Fibroblast of upper back skin (primary cell): ENCODE measurements at regions not wholly inside any gene's neighbourhood (a gene's known extent, or its start where the extent isn't known, plus 50 kb on each side); places are given as distances from the start of the nearest gene placed in this dataset.

ENCODE experiments used
- DNase-seq: peaks from one replicate; pipeline ENCODE4 v3.0.0-alpha.2; 2013

DNA sequence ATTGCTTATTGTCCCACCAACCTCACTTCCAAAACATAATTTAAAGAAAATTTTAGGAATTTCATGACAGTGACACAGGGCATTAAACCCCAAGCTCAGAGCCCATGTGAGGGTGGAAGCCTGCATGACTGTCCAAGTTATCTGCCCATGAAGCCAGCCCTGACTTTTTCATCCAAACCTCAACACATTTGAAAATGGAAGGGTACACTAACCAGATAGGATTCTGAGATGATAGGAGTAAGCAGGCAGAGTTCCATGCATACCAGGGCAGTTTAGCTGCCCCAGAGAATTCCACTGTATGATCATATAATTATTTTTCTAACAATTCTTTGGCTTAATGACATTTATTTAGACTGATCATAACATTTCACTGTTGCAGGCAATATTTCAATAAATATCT is 986.0 kb downstream of the TTLL7 start:
- DNase-seq, result no peak

DNA sequence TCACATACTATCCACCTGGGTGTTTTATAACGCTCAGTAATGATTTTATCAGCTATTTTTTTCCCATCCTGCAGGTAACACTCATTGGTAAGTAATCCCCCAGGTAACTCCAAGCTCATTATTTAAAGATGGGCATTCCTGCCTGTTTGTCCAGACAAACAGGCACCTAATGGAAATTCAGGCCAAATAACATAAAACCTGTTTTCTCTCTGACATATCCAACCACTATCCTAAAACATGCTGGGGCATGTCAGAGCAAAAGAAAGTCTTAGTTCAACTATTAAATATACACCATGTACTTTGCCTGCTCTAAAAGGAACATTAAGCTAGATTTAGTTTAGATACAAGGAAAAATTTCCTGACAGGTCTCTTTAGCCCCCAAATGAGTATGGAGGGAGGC is 987.7 kb downstream of the TTLL7 start:
- no peak for DNase-seq

DNA sequence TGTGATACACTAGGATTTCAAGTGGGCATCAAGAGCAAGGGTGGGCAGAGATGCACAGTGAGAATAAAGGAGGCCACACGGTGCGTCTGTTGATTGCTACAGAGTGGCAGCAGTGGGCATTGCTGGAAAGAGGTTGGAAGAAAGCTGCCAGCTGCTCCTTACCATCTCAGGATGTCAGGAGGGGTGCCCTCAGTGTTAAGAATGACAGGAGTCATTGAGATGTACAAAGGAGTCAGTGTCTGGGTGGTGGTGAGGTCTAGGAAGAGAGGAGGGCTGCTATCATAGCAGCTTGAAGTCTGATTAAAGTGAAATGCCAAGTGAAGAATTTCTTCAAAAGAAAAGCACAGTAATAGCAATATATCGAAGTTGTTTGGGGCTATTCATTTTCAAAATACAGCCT is 992.7 kb downstream of the TTLL7 start:
- no peak for DNase-seq

DNA sequence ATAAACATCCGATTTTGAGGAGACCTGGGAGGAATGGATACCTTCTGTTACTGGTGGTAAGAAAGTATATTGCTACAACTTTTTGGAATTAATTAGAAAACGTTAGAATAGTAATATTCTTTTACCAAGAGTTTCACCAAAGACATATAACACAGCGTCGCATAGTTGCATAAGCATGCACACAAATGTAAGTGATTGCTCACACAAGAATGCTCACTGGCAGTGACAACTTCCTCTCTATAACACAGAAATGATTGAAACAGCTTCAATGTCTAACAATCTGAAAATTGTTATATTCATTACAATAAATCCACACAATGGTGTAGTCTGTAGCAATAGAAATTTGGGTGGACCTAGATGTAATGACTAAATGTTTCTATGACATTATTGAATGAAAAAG is 998.6 kb downstream of the TTLL7 start:
- peak; percentile 43 for DNase-seq

DNA sequence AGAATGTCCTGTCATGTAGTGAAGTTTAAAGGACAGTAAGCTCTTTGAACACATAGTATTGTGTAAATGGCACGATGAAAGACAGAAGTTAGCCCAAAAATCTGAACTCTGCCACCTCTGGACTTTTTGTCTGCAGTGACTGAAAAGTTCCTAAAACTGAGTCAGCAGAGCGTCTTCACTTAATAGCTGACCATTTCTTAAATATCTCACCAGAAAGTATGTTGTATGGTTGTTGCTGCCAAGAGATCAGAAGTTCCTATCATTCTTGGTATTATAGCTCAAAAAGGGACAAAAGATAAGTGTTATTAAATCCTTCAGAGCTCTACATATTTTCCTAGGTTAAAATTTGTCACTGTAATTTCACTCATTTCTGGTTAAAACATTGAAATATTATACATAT is 1003.0 kb downstream of the TTLL7 start:
- peak; percentile 66 for DNase-seq

DNA sequence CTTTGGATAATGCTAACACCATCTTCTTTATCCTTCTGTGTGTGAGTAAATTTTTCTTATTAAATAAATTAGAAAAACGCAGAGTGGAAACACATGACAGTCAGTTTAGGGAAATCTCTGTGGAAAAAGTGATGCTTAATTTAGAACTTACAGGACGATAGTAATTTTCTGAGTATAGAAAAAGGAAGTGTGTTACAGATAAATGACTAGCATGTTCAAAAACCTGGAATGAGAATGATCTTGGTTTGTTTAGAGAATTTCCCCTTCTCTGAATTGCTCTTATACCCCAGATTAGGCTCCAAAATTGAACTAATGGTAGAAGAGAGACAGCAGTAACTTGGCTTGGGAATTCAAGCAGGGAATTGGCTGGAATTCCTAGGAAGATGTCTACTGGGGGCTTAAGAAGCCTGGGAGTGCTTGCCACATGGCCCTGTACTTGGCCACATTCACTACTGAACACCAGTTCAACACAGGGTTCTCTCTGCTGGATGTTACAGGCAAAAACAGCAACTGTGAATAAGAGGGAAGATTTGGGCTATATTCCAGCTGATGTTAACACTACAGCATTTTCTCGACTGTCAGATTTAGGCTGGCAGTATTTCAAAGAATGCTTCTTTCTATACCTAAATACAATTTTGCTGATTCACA is 1004.2 kb downstream of the TTLL7 start:
- DNase-seq, result peak; percentile 85

DNA sequence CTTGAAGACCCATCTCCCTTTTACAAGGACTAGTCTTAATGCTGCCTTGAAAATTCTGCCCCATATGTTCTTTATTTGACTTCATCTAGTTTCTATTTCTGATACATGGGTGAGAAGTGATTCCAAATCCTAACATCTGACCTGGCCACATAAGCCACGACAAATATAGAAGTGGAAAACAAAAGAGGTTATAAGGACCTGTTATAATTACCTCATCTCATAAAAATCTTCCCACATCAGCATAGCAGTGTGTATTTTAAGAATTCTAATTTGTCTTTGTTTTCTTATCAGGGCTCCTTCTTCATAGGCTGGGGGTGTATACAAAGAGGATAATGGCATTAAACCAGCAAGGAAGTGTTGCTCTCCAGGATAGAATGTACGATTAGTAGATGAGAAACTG is 1007.4 kb downstream of the TTLL7 start:
- no peak for DNase-seq

DNA sequence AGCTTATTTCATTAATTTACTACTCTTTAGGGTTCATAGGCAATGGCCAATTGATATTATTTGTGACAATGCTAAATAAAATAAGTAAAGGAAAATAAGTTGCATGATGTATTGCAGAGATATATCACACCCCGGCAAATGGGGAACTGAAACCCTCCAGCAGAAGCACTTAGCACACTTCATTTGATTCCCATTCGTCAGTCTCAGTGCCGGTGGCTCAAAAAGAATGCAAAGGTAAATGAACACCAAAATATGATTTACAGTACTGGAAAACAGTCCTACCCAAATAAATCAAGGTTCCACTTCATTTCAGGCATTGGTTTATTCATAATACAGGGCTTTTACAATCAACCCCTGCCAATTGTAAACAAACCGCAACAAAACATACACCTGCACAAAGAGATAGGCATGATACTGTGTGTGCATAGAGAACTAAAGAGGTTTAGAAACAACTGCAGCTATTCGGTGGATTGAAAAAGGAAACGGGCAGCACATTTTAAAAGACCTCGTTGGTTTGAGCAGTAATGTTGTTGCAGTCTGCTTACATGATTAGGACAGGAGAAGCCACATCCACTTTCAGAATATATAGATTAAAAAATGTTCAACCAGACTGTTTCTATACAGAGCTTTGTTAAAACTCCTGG is 1019.2 kb downstream of the TTLL7 start:
- no peak for DNase-seq

DNA sequence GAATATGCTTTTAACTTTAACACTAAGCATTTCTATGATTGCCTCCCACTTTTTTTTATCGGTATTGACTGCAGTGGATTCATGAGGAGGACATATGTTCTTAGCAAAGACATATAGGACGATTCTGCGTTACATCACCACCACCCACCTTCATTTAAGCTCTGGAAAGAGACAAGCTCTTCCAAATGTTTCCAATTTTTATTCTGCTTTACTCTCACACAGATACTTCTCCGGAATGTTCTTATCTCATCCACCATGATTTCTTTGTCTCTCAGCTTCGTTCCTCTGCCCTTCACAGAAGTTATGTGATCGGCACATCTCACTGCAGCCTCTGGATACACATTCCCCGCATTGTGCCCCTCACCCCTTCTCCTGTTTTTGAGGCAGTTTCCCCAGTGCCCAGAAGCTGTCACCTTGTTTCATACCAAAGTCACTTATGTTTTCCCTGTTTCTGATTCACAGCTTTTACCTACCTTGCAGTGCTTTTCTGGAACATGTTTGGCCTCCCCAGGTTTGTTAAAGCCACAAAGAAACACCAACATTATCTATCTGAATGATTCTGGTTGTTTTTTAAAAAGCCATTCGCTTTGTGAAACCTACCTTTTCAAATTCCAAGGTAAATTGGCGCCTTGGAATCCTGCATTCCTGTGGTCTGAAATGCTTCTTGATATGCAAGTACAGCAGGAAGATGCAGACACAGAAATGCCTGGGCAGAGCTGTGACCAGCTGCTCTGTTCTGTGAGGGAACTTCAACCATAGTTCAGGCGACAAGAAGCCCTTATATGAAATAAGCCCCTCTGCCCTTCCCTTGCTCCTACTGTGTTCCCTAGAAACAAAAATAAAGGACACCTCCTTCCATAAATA is 1020.2 kb downstream of the TTLL7 start:
- peak; percentile 36 for DNase-seq

DNA sequence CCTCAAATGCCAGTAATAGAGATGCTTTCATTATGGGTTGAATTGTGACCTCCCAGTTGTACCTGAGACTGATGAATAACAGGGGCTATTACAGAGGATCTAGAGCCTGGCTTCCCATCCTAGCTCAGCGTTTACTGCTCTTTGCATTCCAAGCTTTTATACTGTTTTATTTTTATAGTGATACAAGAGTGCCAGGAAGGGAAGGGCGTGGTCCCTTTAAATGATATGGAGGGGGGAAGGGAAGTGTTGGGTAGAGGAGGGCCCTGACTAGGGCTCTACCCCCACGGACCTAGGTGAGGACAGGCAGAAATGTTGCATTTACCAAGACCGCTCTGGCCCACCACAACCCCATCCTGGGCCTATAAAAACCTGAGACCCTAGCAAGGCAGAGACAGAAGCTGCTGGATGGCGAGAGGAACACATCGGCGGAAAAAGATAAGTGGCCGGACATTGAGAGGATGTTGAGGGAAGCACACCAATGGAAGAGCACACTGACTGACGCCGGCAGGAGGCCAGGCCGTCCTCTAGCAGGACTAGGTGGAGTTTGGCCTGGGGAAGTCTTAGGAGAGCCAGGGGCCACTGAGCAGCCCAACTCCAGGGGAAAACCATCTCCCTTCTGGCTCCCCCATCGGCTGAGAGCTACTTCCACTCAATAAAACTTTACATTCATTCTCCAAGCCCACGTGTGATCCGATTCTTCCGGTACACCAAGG is 1025.9 kb downstream of the TTLL7 start:
- no peak for DNase-seq

DNA sequence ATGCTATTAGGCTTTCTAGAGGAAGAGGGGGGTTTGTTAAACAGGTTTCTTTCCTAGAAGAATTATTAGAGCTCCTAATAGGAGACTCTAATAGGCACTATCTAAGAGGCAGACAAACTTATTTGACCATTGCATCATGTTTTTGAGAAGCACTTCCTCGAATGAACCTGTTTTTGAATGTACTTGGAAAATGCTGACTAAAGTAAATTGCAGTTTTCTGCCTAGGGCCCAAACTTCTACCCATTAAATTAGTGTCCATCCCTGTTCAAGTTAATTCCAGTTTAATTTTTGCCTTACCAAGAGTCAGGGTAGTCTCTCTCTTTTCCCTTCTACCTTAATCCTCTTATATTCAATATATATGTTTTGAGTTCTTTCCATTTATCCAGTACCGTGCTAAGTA is 1029.6 kb downstream of the TTLL7 start:
- no peak for DNase-seq

DNA sequence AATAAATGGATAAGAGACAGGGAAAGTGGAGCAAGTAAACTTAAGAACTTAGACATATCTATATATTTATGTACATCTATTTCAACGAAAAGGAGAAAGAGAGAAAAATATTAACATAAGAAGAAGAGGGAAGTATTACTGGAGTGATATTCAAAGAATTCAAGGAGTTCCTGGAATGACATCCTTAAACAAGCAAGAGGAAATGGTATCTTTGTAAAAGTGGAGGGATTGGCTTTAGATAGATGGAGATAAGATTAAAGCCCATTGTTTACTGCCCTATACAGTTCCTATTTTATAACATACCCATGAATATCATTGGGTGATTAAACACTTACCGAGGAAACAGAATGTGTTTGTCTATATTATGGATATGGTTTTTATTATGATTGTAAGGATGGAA is 1036.3 kb downstream of the TTLL7 start:
- no peak for DNase-seq

DNA sequence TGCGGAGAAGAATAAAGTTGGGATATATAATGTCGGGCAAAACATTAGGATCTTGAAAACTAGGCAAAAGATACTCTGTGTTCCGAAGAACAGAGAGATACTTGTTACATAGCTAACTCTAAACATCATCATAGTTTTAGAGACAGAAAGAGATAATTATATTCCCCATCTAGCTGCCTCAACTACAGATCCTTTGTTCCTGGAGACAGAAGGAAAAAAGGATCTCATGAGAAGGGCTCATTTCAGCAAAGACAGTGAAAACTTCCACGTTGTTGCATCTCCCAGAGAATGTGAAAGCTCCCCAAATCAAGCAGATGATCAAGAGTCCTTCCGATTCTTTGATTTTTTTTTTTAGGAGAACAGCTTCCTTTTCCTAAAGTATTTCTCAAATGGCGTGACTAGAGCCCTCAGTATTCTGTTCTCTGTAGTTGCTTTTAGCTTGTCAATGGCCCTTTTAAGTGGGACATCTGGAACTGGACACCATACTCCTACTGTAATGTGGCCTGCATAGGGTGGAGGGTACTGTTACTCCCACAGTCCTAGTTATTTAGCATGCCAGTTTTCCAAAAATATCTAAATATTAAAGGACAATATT is 1048.2 kb downstream of the TTLL7 start:
- DNase-seq, result no peak

DNA sequence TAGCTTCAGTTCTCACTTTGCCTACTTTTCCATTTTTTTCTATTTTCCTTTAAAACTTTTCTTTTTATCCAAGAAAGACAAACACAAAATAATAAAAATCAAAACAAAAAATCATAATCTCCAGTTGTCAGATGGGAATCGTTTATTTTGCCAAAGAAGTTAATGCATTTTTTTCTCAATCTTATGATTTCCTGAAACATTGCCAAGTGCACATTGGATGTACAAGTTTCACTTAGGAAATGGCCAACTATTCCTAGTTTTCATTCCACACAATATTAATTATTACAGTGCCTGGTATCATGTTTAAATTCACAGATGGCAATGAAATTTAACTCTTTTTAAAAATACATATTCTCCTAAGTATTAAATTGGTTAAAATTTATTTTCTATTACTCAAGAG is 1050.5 kb downstream of the TTLL7 start:
- DNase-seq, result no peak

DNA sequence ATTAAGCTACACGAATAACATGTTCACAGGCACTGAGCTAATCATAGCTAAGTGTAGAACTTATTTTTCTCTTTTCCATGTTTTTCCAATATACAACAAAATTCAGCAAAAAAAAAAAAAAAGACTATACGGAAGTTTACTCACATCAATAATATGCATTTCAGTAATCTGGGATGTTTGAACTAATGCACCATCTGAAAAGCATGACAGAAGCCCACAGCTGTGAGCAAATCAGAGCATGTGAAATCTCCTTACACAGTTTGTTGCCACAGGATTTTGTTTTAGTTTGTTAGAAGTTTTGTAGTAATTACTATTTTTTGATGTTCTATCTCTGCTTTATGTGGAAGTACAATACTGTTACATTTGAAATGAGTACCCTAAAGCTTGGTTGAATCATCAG is 1051.7 kb downstream of the TTLL7 start:
- DNase-seq, result peak; percentile 31

DNA sequence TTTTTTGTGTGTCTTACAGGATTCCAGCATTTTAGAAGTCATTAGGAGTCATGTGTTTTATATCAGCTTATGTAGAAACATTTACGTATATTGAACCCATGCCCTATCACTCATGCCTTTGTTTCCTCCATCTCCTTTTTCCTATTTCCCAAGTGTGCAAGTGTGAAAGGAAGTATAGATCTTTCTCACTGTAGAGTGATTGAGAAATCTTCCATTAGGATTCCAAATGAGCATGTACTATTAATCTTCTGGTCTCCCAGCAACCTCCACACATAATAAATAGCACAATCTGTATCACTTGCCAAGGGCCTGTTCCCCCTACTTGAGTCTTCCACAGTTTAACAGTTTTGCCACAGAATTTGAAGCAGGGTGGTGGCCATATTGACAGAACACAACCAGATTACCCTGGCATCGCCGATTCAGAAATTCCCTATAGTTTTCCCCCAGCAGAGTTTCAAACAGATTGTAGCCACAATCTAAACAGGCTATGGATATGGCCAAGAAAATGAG is 1052.8 kb downstream of the TTLL7 start:
- DNase-seq, result peak; percentile 16

DNA sequence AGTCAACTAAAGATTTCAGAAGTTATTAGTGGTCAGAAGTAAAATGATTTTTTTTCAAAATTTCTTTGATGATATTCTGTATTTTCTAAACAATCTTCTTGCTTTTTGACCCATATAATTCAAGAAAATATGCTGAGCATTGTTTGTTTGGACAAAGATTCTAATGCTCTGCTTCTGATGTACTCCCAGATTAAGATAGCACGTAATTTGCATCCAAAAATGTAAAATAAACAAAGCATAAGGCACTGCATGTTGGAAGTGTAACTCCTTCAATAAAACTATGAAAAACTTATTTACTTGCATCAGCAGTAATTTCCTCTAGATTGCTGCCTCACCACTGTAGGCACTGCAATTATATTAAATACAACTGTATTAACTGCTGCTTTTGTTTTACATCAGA is 1054.1 kb downstream of the TTLL7 start:
- DNase-seq, result no peak

DNA sequence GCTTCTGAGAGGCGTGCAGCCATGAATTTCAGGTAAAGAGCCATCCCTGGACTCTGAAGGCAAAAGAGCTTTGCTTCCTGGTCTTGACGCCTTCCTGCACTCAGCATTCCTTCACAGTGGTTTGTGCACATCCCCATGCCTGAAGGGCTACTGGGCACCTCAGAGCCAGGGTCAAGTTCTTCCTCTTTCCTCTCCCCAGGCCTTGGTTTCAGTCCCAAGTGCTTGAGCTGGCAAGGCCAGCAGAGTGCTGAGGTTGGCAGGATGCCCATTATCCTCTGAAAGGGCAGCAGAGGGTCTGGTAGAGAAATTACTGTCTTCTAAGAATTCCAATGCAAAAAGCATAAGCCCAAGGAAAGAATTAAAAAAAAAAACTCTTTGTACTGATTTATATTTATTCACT is 1064.9 kb downstream of the TTLL7 start:
- no peak for DNase-seq

DNA sequence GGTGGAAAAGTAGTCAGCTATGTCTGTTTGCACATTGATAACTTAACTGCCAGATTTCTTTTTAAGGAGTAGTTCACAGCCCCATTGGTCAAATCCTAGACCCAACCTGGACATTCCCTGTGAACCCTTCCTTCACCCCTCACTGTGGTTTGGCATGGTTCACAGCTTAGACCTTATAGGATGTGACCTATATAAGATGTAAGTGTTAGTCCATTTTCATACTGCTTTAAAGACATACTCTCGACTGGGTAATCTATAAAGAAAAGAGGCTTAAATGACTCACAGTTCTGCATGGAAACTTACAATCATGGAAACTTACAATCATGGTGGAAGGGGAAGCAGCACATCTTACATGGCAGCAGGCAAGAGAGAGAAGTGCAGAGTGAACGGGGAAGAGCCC is 1066.2 kb downstream of the TTLL7 start:
- DNase-seq, result no peak

DNA sequence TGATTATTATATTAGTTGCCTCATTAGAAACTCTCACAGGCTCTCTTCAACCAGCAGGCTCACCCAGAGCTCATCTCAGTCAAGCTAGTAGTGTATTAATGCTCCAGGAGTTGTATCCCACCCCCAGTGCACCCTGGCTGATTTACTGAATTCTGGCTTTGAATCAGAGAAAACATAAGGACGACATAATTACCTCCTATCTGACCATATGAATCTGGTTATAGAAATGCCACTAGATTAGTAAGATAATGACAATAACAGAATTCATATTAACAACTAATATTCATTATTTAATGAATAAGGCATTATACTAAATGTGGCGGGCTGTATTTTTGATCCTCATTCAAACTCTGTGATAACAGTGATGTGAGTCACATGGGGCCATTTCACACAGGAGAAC is 1066.7 kb downstream of the TTLL7 start:
- DNase-seq, result no peak

DNA sequence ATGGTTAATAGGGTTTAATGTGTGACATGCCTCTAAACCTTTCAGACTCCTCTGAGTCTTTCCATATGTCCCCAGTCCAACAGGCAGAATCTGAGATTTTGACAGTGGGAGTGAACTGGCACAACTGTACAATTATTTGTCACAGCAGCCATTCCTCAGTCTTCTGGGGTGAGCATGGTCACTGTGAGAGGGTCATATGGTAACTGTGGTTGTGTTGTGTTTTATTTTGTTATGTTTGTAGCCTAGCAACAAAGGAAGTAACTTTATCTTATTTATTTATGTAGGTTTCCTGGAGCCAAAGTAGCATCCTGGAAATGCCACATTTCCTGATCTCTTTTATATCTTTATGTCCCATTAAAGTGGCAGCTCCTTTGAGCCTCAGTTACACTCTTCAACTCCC is 1067.9 kb downstream of the TTLL7 start:
- no peak for DNase-seq

DNA sequence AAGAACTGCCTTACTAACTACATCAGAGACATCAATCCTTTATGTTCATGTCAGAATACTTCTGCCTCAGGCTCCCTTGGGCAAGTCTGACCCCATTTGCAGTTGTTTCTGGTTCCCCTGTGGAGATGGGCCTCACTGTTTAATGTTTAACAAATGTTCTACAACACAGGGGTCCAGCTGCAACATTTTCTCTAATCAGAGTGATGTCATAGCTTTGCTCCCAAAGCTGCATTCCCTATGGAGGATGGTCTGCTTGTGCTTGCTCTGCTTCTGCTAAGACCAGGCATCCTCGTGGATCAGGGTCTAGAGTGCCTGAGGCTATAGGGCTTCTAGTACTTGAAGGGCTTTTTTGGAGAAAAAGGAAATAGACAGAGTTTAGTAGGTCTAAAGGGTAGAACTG is 1071.2 kb downstream of the TTLL7 start:
- no peak for DNase-seq

DNA sequence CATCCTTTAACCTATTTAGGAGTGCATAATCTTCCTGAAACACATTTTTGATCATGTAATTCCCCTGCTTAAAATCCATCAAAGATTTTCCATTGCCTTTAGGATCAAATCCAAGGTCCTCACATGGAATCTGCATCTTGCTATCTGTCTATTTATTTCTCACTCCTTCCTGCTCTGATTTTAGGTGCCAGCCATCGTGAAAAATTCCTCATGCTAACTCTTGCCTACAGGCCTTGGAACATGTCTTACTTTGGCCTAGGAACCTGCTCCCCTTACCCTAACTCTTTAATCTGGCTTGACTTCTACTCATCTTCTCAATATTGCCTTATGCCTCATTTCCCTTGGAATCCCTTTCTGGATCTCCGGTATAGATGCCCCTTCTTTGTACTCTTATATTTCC is 1074.3 kb downstream of the TTLL7 start:
- DNase-seq, result no peak
